NB4 (cell line): ENCODE measurements at regions not wholly inside any gene's neighbourhood (a gene's known extent, or its start where the extent isn't known, plus 50 kb on each side); places are given as distances from the start of the nearest gene placed in this dataset.

Source experiments
- DNase-seq: peaks from one replicate; pipeline ENCODE4 v3.0.0; 2010; ENCODE audit warnings: low read depth
- H3K4me3 ChIP-seq: one replicate; pipeline ENCODE4 v1.5.1; 2011; ENCODE audit warnings: mild to moderate bottlenecking, low read depth, low read length, moderate library complexity
- CTCF ChIP-seq: IDR thresholded peaks from one replicate; pipeline ENCODE4 v1.5.1; 2012; ENCODE audit warnings: low read depth, low read length
- MAX ChIP-seq: IDR thresholded peaks from 2 replicates; pipeline ENCODE4 v1.6.1; 2011; ENCODE audit warnings: low read depth, low read length
- MYC ChIP-seq: IDR thresholded peaks from 2 replicates; pipeline ENCODE4 v1.6.1; 2011; ENCODE audit warnings: low read depth, low read length
- POLR2A ChIP-seq: IDR thresholded peaks from 2 replicates; pipeline ENCODE4 v1.6.1; 2011; ENCODE audit warnings: mild to moderate bottlenecking; ENCODE audit not compliant: insufficient read length; ENCODE audit errors: extremely low read depth

GRCh38 chr18:55762424-55762823 lies 174.4 kb upstream of the TCF4 start:
- DNase-seq = no peak
- TF ChIP-seq CTCF = no peak
- no peak for TF ChIP-seq POLR2A
- TF ChIP-seq MAX = no peak
- TF ChIP-seq MYC = no peak
- no peak overlapping the region for H3K4me3 ChIP-seq

- H3K4me3 ChIP-seq = no peak overlapping the region
- no peak for DNase-seq
- TF ChIP-seq MAX = no peak
Measured at GRCh38 chr18:55753643-55754263, 165.8 kb upstream of the TCF4 start.

- TF ChIP-seq MYC (no peak), CTCF (no peak), MAX (no peak), POLR2A (no peak)
- H3K4me3 ChIP-seq = no peak overlapping the region
- DNase-seq = no peak
Measured at GRCh38 chr18:55751476-55751875, 163.5 kb upstream of the TCF4 start.

GRCh38 chr18:55748227-55748738 lies 160.3 kb upstream of the TCF4 start:
- TF ChIP-seq CTCF = no peak
- TF ChIP-seq MYC = no peak
- TF ChIP-seq POLR2A = no peak
- no peak for TF ChIP-seq MAX
- DNase-seq = no peak

GRCh38 chr18:55744206-55744605 lies 156.2 kb upstream of the TCF4 start:
- no peak for DNase-seq
- TF ChIP-seq CTCF = no peak
- TF ChIP-seq MYC = no peak
- TF ChIP-seq POLR2A = no peak
- no peak for TF ChIP-seq MAX
- no peak overlapping the region for H3K4me3 ChIP-seq

More at GRCh38 chr18:55748227-55748738, 160.3 kb upstream of the TCF4 start:
- no peak overlapping the region for H3K4me3 ChIP-seq

GRCh38 chr18:55743736-55744135 lies 155.7 kb upstream of the TCF4 start:
- no peak for DNase-seq
- H3K4me3 ChIP-seq = no peak overlapping the region
- TF ChIP-seq CTCF (no peak), MAX (no peak), POLR2A (no peak), MYC (no peak)
